ENCODE measurements at regions not wholly inside any gene's neighbourhood (a gene's known extent, or its start where the extent isn't known, plus 50 kb on each side); places are given as distances from the start of the nearest gene placed in this dataset.

DNA sequence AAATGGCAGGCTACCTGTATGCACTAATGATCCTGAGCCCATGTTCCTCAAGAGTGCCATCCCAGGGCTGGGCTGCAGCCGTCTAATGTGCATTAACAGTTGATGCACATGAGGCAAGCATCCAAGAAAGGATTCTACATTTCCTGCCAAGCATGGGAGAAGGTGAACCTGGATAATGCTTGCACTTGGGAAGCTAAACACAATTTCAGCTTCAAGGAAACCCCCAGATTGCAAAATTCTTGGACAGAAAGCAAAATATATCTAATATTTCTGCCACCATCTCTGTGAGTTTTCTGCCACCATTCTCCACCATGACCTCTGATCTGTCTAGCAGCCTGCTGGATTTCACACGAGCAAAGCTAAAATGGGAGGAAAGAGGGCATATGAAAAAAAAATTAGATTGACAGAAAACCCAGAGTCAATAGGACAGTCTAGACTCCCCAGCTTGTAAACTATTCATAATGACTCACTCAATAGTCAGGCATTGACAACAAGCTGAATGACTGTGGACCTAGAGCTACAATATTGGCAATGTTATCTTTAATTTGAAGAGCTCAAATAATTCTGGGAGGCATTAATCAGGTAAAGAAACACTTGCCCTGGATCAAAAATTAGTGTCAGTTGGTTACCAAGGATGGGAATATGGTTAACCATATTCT, 91.9 kb upstream of the BCL2L14 start:
- no peak overlapping the region for H3K4me3 ChIP-seq
- no peaks in the 10 kb centered on the region for H3K36me3 ChIP-seq
- TF ChIP-seq, protein P1, sequence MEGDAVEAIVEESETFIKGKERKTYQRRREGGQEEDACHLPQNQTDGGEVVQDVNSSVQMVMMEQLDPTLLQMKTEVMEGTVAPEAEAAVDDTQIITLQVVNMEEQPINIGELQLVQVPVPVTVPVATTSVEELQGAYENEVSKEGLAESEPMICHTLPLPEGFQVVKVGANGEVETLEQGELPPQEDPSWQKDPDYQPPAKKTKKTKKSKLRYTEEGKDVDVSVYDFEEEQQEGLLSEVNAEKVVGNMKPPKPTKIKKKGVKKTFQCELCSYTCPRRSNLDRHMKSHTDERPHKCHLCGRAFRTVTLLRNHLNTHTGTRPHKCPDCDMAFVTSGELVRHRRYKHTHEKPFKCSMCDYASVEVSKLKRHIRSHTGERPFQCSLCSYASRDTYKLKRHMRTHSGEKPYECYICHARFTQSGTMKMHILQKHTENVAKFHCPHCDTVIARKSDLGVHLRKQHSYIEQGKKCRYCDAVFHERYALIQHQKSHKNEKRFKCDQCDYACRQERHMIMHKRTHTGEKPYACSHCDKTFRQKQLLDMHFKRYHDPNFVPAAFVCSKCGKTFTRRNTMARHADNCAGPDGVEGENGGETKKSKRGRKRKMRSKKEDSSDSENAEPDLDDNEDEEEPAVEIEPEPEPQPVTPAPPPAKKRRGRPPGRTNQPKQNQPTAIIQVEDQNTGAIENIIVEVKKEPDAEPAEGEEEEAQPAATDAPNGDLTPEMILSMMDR (IDR thresholded peaks at IDR 0.05; ENCODE audit: low read depth, low read length) = no peak
- H3K4me1 ChIP-seq (ENCODE audit: low read depth) = no peaks in the 10 kb centered on the region
- H3K9me3 ChIP-seq (ENCODE audit: low read depth) = no peaks in the 10 kb centered on the region
- no peak overlapping the region for H3K27ac ChIP-seq
- peak in 1 of 2 donors; percentile 12 for DNase-seq (ENCODE audit: low read depth in 1 of 2, low spot score in 1 of 2)
- H3K27me3 ChIP-seq = no peaks in the 10 kb centered on the region

DNA sequence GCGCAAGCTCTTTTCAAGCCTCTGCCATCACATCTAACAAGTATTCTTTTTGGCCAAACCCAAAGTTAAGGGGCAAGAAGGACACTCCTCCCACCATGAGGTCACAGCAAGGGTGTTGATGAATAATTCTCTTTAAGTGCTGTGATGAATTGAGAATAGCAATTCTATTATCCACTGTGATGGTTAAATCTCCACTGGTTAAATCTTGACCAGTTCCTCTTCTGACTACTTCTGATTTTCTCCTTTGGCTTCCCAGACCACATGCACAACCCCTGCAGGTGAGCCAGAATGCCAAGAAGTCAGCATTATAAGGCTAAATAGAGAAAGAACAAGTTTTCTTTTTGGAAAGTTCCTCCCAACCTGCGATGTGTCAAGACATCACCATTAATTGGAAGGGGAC, 90.6 kb upstream of the BCL2L14 start:
- no peaks in the 10 kb centered on the region for H3K4me1 ChIP-seq (ENCODE audit: low read depth)
- H3K36me3 ChIP-seq = no peaks in the 10 kb centered on the region
- H3K9me3 ChIP-seq (ENCODE audit: low read depth) = no peaks in the 10 kb centered on the region
- no peak overlapping the region for H3K27ac ChIP-seq
- H3K4me3 ChIP-seq = no peak overlapping the region
- H3K27me3 ChIP-seq = no peaks in the 10 kb centered on the region
- no peak for DNase-seq (ENCODE audit: low read depth in 1 of 2, low spot score in 1 of 2)
- TF ChIP-seq, protein P1 (IDR thresholded peaks at IDR 0.05; ENCODE audit: low read depth, low read length) = no peak

DNA sequence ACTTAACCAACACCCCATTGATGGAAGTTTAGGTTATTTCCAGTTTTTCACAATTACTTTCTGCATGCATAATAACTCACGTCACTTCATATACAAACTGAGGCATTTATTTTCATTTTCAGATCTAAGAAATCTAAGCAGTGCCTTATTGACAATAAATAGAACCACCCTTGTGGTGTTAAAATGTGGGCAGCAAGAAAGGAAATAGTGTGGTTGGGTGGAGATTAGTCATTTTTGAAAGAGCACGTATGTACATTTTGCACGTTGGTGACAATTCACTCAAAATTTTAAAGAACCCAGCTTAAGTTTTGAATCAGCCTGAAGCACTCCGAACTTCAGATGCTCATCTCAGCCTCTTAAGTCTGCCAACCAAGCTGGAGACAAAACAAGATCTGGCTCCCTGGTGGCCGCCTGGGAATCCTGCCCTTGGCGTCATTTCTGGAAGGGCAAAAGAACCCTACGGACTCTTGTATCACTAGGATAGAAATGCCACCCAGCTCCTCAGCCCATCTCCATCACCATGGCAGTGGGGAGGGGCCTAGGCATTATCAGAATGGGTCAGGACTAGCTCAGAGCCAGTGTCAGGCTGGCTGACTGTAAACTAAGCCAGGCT, 89.5 kb upstream of the BCL2L14 start:
- TF ChIP-seq, protein P1 (IDR thresholded peaks at IDR 0.05; ENCODE audit: low read depth, low read length) = no peak
- H3K4me3 ChIP-seq = no peak overlapping the region
- no peak overlapping the region for H3K27ac ChIP-seq
- peak in 1 of 2 donors; percentile 27 for DNase-seq (ENCODE audit: low read depth in 1 of 2, low spot score in 1 of 2)
- H3K27me3 ChIP-seq = no peaks in the 10 kb centered on the region
- no peaks in the 10 kb centered on the region for H3K36me3 ChIP-seq
- no peaks in the 10 kb centered on the region for H3K9me3 ChIP-seq (ENCODE audit: low read depth)
- H3K4me1 ChIP-seq (ENCODE audit: low read depth) = no peaks in the 10 kb centered on the region

DNA sequence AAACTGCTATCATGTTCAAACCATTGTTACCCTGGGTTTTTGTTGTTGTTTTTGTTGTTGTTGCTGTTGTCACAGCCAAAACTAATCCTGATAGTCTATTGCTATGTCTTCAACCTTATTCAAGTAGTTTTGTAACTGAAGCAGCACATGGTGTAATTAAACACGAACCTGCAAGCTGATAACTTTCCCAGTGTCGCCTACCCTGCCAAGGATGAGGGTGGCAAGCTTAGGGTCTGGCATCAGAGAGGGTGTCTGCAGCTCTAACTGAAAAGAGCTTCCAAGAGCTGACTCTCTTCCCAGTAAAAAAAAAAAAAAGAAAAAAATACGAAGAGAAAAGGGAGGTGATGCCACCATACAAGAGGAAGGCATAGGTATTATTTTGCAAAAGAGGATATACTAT, 86.3 kb upstream of the BCL2L14 start:
- TF ChIP-seq, protein P1 (IDR thresholded peaks at IDR 0.05; ENCODE audit: low read depth, low read length) = no peak
- H3K27me3 ChIP-seq = no peaks in the 10 kb centered on the region
- no peak for DNase-seq (ENCODE audit: low read depth in 1 of 2, low spot score in 1 of 2)
- H3K9me3 ChIP-seq (ENCODE audit: low read depth) = no peaks in the 10 kb centered on the region
- H3K4me1 ChIP-seq (ENCODE audit: low read depth) = no peaks in the 10 kb centered on the region
- no peak overlapping the region for H3K27ac ChIP-seq
- H3K4me3 ChIP-seq = no peak overlapping the region
- no peaks in the 10 kb centered on the region for H3K36me3 ChIP-seq

DNA sequence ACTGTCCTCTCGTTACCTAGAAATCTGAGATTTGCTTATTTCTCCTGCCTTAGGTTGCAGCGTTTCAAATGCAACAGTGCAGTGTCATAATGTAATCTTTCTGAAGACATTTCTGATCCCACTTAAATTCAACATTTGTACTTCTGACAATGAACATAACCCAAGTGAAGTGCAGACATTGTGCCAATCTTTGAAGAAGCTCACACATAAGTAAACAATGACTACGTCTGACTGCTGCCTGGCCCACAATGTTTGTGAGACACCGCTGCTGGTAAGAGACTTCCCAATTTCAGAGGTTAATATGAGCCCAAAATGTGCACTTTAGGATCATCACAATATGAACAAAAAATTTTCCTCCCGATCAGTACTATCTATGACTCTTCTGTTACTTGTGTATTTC, 84.6 kb upstream of the BCL2L14 start:
- no peak overlapping the region for H3K27ac ChIP-seq
- TF ChIP-seq, protein P1 (IDR thresholded peaks at IDR 0.05; ENCODE audit: low read depth, low read length) = no peak
- no peaks in the 10 kb centered on the region for H3K9me3 ChIP-seq (ENCODE audit: low read depth)
- no peak overlapping the region for H3K4me3 ChIP-seq
- DNase-seq (ENCODE audit: low read depth in 1 of 2, low spot score in 1 of 2) = no peak
- no peaks in the 10 kb centered on the region for H3K4me1 ChIP-seq (ENCODE audit: low read depth)
- no peaks in the 10 kb centered on the region for H3K36me3 ChIP-seq
- no peaks in the 10 kb centered on the region for H3K27me3 ChIP-seq
